Cerebellar cortex (tissue), 1 donor: ENCODE measurements at regions not wholly inside any gene's neighbourhood (a gene's known extent, or its start where the extent isn't known, plus 50 kb on each side); places are given as distances from the start of the nearest gene placed in this dataset.
"Not testable (repeated sequence)": the region's sequence is repeated elsewhere in the genome, so short reads cannot be mapped to it uniquely, and the experiment has no call there.

Source experiments
- DNase-seq: peaks from one replicate; pipeline ENCODE4 v3.0.0-alpha.2; 2015; ENCODE audit warnings: low spot score

DNA sequence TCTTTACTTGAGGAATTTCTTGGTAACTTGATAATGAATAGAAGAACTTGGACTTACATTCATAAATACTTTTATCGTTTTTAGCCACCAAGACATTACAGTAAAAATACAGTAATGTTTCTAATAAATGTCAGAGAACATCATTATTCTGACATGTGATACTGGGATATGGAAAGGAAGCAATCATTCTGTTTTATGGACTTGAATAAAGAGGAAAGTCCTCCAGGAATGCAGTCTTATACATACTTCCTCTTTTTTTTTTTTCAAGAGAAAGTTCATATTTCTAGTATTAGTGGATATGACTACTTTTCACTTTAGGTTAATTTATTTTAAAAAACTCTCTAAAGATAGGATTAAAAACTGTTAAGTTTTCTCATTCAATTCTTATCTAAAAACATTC is 220.0 kb upstream of the SEMA3C start:
- DNase-seq = no peak

DNA sequence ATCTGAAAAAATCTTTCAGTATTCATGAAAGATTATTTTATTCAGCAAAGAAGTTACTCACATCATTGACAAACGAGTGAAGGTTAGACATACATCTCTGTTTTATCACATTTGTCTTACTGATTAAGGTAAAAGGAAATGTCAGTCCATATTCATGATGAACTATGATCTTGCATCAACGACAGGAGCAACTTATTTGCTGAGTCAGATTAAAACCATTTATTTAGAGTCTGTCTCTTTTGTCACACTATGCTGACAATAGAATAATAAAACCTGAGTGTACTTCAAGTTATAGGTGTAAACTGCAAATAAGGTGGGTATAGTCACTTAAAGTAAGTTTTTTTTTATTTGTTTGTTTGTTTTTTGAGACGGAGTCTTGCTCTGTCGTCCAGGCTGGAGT is 216.5 kb upstream of the SEMA3C start:
- DNase-seq = no peak

GRCh38 chr7:81128011-81128410 is 209.2 kb upstream of the SEMA3C start:
- DNase-seq = no peak

- no peak for DNase-seq
Measured at GRCh38 chr7:81120803-81121202, 202.0 kb upstream of the SEMA3C start.

GRCh38 chr7:81120111-81120510 is 201.3 kb upstream of the SEMA3C start:
- DNase-seq = no peak

DNA sequence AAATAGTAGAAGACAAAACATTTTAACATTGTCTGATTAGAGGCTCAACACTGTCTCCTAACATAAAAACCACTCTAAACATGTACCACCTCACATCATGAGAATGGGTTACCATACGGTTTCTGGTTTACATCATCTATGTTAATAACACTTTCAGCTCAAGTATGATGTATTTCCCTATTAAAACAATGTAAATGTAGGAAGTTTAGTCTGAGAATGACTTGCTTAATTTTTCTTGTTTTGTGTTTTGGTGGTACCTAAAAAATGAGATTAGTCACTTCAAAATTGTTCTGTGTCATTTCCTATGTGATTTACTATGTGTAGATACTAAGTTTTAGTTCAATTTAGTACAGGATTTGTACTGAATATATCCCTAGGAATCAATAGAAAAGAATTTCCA is 195.8 kb upstream of the SEMA3C start:
- DNase-seq = no peak

- DNase-seq = no peak
Measured at GRCh38 chr7:81112731-81113130, 193.9 kb upstream of the SEMA3C start.

- DNase-seq = no peak
Measured at GRCh38 chr7:81111781-81112540, 193.1 kb upstream of the SEMA3C start.

DNA sequence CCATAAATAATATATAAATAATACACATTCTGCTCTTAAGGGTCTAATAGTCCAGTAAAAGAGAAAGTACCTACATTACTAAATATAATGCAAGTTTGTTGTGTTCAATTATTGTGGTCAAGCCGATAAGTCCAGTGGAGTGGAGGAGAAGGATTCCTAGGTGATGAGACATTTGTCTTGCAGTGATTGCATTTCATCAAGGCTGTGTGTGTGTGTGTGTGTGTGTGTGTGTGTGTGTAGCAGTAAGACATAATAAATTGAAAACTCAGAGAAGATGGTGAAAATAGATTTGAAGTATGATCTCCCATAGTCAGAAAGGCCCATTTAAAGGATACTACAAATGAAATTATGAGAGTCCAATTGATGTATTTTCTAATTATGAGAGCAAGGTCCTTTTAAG is 192.5 kb upstream of the SEMA3C start:
- DNase-seq = no peak

DNA sequence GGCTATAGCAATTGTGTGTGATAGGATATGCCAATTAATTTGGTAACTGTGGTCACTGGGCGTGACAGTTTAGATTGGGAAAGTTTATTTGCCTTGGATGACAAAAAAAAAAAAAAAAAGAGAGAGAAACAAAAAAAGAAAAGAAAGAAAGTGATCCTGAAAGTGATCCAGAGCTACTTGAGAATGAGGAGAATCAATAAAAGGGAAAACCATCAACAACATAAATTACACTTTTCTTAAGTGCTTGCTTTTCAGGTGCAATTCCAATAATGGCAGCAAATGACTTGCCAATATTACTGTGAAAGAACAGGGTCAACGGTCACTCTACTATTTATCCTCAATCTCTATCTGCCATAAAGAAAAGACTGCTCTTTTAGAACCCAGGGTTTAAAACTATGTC is 191.8 kb upstream of the SEMA3C start:
- DNase-seq = no peak

- DNase-seq = no peak
Measured at GRCh38 chr7:81098213-81098612, 179.4 kb upstream of the SEMA3C start.

DNA sequence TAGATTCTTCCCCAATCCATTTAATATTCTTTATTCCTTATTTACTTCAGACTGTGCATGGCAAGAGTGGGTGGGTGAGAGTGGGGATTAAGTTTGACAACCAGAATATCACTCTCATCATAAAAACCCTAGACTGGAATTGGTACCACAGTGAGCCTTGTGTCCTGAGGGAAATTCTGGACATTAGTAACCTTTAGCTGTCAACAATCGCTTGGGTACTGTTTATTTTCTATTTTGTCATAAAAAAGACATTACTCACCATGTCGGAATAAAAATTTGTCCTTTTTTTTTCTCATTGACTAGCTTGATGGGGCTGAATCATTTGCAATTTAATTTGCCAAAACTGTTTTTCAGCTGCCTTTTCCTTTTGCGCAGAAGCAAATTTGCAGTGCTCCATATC is 176.1 kb upstream of the SEMA3C start:
- no peak for DNase-seq

DNA sequence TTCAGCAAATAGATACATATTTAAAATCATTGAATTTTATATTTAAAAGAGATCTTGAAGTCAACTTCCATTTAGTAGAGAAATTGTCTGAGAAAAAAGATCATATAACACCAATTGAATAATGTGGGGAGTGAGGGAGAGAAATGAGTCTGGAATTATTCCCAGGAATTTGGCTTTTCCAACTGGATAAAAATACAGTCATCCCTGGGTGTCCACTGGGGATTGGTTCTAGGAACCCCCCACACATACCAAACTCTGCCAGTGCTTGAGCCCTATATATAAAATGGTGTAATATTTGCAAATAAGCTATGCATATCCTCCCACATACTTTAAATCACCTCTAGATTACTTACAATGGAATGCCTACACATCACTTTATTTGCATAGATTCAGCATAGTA is 162.8 kb upstream of the SEMA3C start:
- DNase-seq = no peak

DNA sequence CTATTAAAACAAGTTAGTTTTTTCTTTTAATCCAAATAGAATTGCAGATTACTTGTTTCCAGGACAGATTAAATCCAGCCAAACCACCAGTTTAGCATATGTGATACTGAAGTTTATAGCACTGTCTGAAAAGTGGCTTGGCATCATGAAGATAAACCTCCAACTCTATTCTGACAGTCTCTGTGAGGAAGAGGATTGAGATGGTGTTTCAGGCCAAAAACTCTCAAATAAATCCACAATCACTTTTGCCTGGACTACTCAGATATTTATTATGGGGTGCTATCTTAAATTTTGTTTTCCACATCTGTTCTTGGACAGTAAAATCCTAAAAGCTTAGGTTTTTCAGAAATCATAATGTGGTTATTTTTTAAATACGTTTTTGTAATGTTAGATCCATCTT is 161.7 kb upstream of the SEMA3C start:
- DNase-seq = no peak

- no peak for DNase-seq
Measured at GRCh38 chr7:81079746-81080145, 160.9 kb upstream of the SEMA3C start.

GRCh38 chr7:81075150-81075549 is 156.3 kb upstream of the SEMA3C start:
- DNase-seq = no peak

GRCh38 chr7:81074406-81074805 is 155.6 kb upstream of the SEMA3C start:
- no peak for DNase-seq

- no peak for DNase-seq
Measured at GRCh38 chr7:81073931-81074251, 155.0 kb upstream of the SEMA3C start.

- DNase-seq = no peak
Measured at GRCh38 chr7:81070956-81071355, 152.1 kb upstream of the SEMA3C start.

DNA sequence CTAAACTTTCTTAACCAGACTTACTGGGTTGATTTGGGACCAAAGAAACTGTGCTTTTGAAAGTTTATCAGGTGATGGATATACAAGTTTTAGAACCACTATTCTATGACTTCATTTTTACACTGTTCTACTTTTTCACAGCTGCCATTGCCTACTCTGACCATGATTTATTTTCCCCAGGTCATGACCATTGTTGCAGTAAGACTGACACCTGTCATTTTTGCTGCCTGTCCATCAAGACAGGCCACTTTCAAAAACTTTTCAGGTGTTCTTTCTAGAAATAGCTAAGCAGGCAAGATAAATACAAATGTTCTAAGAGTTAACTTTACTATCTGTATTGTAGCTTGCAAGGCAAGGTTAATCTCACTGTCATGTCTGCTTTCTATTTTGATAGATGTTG is 147.9 kb upstream of the SEMA3C start:
- DNase-seq = no peak

- no peak for DNase-seq
Measured at GRCh38 chr7:81064426-81064825, 145.6 kb upstream of the SEMA3C start.

GRCh38 chr7:81062755-81063154 is 143.9 kb upstream of the SEMA3C start:
- no peak for DNase-seq

DNA sequence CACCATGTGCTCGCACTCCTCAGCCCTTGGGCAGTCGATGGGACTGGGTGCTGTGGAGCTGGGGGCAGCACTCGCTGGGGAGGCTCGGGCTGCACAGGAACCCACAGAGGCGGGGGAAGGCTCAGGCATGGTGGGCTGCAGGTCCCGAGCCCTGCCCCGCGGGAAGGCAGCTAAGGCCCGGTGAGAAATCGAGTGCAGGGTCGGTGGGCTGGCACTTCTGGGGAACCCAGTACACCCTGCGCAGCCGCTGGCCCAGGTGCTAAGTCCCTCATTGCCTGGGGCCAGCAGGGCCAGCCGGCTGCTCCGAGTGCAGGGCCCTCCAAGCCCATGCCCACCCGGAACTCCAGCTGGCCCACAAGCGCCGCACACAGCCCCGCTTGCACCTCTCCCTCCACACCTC is 138.6 kb upstream of the SEMA3C start:
- DNase-seq = not testable (repeated sequence)

GRCh38 chr7:81053623-81054022 is 134.8 kb upstream of the SEMA3C start:
- no peak for DNase-seq
